C4-2B (cell line): ENCODE measurements at regions not wholly inside any gene's neighbourhood (a gene's known extent, or its start where the extent isn't known, plus 50 kb on each side); places are given as distances from the start of the nearest gene placed in this dataset.

Experiments
- CTCF ChIP-seq: fragments of 450-650 bp; conservative IDR thresholded peaks from 2 replicates; pipeline ENCODE4 v1.5.1; 2017; ENCODE audit warnings: mild to moderate bottlenecking
- ZFX ChIP-seq: fragments of 450-650 bp; IDR thresholded peaks from 2 replicates; pipeline ENCODE4 v1.6.1; 2017

GRCh38 chr14:73778736-73779135, 64.6 kb upstream of the PNMA1 start:
- TF ChIP-seq CTCF (no peak), ZFX (no peak)
